Caco-2 (cell line): ENCODE measurements at regions not wholly inside any gene's neighbourhood (a gene's known extent, or its start where the extent isn't known, plus 50 kb on each side); places are given as distances from the start of the nearest gene placed in this dataset.
"Not testable (repeated sequence)": the region's sequence is repeated elsewhere in the genome, so short reads cannot be mapped to it uniquely, and the experiment has no call there.

Source experiments
- BruUV-seq: library from RNA; stranded (reverse); fragments of 400-500 nt; replicated peaks from 2 replicates; lab custom pipeline; 2021; lab: Mats Ljungman, UMichigan
- CTCF ChIA-PET: fragments of 300-600 bp; sonication (Branson Sonifier 250); formaldehyde crosslinking; loops from one replicate; lab custom pipeline; 2022; ENCODE audit warnings: antibody characterized with exemption; lab: Charles Lee
- POLR2A ChIA-PET: fragments of 300-600 bp; sonication (Branson Sonifier 250); formaldehyde crosslinking; loops from one replicate; lab custom pipeline; 2022; ENCODE audit warnings: antibody characterized with exemption; lab: Charles Lee
- DNase-seq, 2 experiments: peaks; one replicate each; pipeline versions ENCODE4 v3.0.0 to v3.0.0-alpha.2; 2020 to 2022
- H3K27me3 ChIP-seq: replicated peaks from 2 replicates; pipeline ENCODE4 v1.6.0; 2011; ENCODE audit warnings: low read length; ENCODE audit not compliant: control insufficient read depth, insufficient read depth
- H3K36me3 ChIP-seq: 2 replicates; pipeline ENCODE4 v1.5.1; 2011; ENCODE audit warnings: low read length; ENCODE audit not compliant: control insufficient read depth, insufficient read depth
- H3K4me1 ChIP-seq: fragments of 250-450 bp; sonication (Bioruptor Pico); 2 replicates; pipeline ENCODE4 v1.5.1; 2020; ENCODE audit warnings: mild to moderate bottlenecking
- H3K4me3 ChIP-seq: 2 replicates; pipeline ENCODE4 v1.5.1; 2011; ENCODE audit warnings: low read depth, mild to moderate bottlenecking, control low read depth, low read length
- H3K9me3 ChIP-seq: fragments of 250-450 bp; sonication (Bioruptor Pico); 2 replicates; pipeline ENCODE4 v1.5.1; 2020; ENCODE audit warnings: mild to moderate bottlenecking, moderate library complexity
- H3K27ac Mint-ChIP-seq: one replicate; pipeline ENCODE4 v1.8.0; 2022; ENCODE audit warnings: mixed read lengths; ENCODE audit not compliant: unreplicated experiment
- H3K27me3 Mint-ChIP-seq: one replicate; pipeline ENCODE4 v1.8.0; 2022; ENCODE audit warnings: mixed read lengths; ENCODE audit not compliant: insufficient read depth, unreplicated experiment
- H3K36me3 Mint-ChIP-seq: one replicate; pipeline ENCODE4 v1.8.0; 2022; ENCODE audit warnings: mild to moderate bottlenecking, mixed read lengths; ENCODE audit not compliant: insufficient read depth, unreplicated experiment
- H3K4me1 Mint-ChIP-seq: one replicate; pipeline ENCODE4 v1.8.0; 2022; ENCODE audit warnings: low read depth, mixed read lengths; ENCODE audit not compliant: unreplicated experiment
- H3K4me3 Mint-ChIP-seq: one replicate; pipeline ENCODE4 v1.8.0; 2022; ENCODE audit warnings: mild to moderate bottlenecking, moderate library complexity, mixed read lengths; ENCODE audit not compliant: unreplicated experiment
- H3K9me3 Mint-ChIP-seq: one replicate; pipeline ENCODE4 v1.8.0; 2022; ENCODE audit warnings: mixed read lengths; ENCODE audit not compliant: unreplicated experiment
- CTCF ChIP-seq, 2 experiments: fragments of 200-600 bp in 1 of 2; IDR thresholded peaks; 1 replicate in 1 of 2; 2 replicates in 1 of 2; pipeline versions ENCODE4 v1.5.1 to v1.8.0; 2011 to 2022; ENCODE audit warnings: antibody characterized with exemption in 1 of 2, control low read depth in 1 of 2, inconsistent platforms in 1 of 2, low read depth in 1 of 2, low read length in 1 of 2, mild to moderate bottlenecking in 1 of 2, moderate library complexity in 1 of 2; ENCODE audit not compliant: insufficient read depth in 1 of 2, severe bottlenecking in 1 of 2, unreplicated experiment in 1 of 2
- intact Hi-C: fragments of 100-400 bp; cut with micrococcal nuclease; formaldehyde crosslinking; loops from one replicate; pipeline ENCODE4 v1.10.0; 2022; ENCODE audit not compliant: unreplicated experiment

GRCh38 chr2:39494784-39495251 is 57.7 kb upstream of the MAP4K3 start:
- Mint-ChIP-seq H3K4me3 (no peak overlapping the region), H3K27ac (no peak overlapping the region), H3K4me1 (peaks cover 10% of the 10 kb centered on the region), H3K27me3 (no peaks in the 10 kb centered on the region), H3K36me3 (no peaks in the 10 kb centered on the region), H3K9me3 (no peaks in the 10 kb centered on the region)
- Histone ChIP-seq H3K9me3 (no peaks in the 10 kb centered on the region), H3K4me3 (no peak overlapping the region), H3K27me3 (no peaks in the 10 kb centered on the region), H3K4me1 (peaks cover 12% of the 10 kb centered on the region), H3K36me3 (no peaks in the 10 kb centered on the region)
- CTCF ChIA-PET: no interaction called here
- BruUV-seq: no TSS peak
- intact Hi-C loops: no loop called here
- DNase-seq: no peak
- POLR2A ChIA-PET: no interaction called here
- TF ChIP-seq CTCF (IDR thresholded peaks at IDR 0.05; ENCODE audit: insufficient read depth in 1 of 2, low read depth in 1 of 2, low read length in 1 of 2, severe bottlenecking in 1 of 2, unreplicated experiment in 1 of 2): no peak

- no peaks in the 10 kb centered on the region for H3K27me3 ChIP-seq
- Mint-ChIP-seq H3K4me3 (no peak overlapping the region), H3K27me3 (no peaks in the 10 kb centered on the region), H3K36me3 (no peaks in the 10 kb centered on the region), H3K9me3 (no peaks in the 10 kb centered on the region), H3K27ac (no peak overlapping the region), H3K4me1 (peaks cover 12% of the 10 kb centered on the region)
- no peaks in the 10 kb centered on the region for H3K36me3 ChIP-seq
- no peak overlapping the region for H3K4me3 ChIP-seq
- no TSS peak for BruUV-seq
- ChIA-PET CTCF (no interaction called here), POLR2A (no interaction called here)
- no peaks in the 10 kb centered on the region for H3K9me3 ChIP-seq
- peaks cover 17% of the 10 kb centered on the region for H3K4me1 ChIP-seq
- intact Hi-C loops: no loop called here
- TF ChIP-seq CTCF (IDR thresholded peaks at IDR 0.05; ENCODE audit: insufficient read depth in 1 of 2, low read depth in 1 of 2, low read length in 1 of 2, severe bottlenecking in 1 of 2, unreplicated experiment in 1 of 2): no peak
- DNase-seq: no peak
These were observed 60.2 kb upstream of the MAP4K3 start for GRCh38 chr2:39497082-39497801.

GRCh38 chr2:39498176-39498575 is 61.1 kb upstream of the MAP4K3 start:
- DNase-seq, CTCF ChIA-PET, BruUV-seq, H3K4me1 Mint-ChIP-seq, H3K4me3 ChIP-seq, H3K36me3 Mint-ChIP-seq, H3K4me3 Mint-ChIP-seq, H3K36me3 ChIP-seq, H3K27ac Mint-ChIP-seq, H3K9me3 ChIP-seq, H3K27me3 Mint-ChIP-seq, intact Hi-C loops, POLR2A ChIA-PET, H3K9me3 Mint-ChIP-seq, H3K27me3 ChIP-seq: not testable (repeated sequence)
- peaks cover 15% of the 10 kb centered on the region for H3K4me1 ChIP-seq
